ENCODE measurements at regions not wholly inside any gene's neighbourhood (a gene's known extent, or its start where the extent isn't known, plus 50 kb on each side); places are given as distances from the start of the nearest gene placed in this dataset.

DNA sequence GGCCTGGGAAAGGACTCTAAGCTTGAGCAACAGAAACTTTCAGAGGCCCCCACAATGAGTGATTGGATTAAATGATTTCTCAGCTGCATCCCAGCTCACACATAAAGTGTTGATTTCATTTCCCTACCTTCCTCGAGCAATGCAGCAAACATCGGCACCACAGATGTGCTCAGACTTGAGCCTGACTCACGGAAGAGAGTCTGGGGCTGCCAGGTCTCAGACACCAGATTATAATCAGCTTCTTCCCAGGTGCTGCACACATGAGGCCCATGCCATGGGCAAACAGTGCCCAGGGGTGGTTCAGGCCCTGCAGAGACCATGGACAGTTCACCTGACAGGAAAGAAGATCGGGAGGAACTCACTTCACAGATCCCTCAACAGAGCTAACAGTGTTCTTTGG is 226.6 kb upstream of the TENM4 start:
- TF ChIP-seq, protein P1, sequence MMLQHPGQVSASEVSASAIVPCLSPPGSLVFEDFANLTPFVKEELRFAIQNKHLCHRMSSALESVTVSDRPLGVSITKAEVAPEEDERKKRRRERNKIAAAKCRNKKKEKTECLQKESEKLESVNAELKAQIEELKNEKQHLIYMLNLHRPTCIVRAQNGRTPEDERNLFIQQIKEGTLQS (IDR thresholded peaks at IDR 0.05), result no peak
- TF ChIP-seq EGR1 (IDR thresholded peaks at IDR 0.05; ENCODE audit: low read depth in 2 of 2), result no peak
- TF ChIP-seq, protein P2, sequence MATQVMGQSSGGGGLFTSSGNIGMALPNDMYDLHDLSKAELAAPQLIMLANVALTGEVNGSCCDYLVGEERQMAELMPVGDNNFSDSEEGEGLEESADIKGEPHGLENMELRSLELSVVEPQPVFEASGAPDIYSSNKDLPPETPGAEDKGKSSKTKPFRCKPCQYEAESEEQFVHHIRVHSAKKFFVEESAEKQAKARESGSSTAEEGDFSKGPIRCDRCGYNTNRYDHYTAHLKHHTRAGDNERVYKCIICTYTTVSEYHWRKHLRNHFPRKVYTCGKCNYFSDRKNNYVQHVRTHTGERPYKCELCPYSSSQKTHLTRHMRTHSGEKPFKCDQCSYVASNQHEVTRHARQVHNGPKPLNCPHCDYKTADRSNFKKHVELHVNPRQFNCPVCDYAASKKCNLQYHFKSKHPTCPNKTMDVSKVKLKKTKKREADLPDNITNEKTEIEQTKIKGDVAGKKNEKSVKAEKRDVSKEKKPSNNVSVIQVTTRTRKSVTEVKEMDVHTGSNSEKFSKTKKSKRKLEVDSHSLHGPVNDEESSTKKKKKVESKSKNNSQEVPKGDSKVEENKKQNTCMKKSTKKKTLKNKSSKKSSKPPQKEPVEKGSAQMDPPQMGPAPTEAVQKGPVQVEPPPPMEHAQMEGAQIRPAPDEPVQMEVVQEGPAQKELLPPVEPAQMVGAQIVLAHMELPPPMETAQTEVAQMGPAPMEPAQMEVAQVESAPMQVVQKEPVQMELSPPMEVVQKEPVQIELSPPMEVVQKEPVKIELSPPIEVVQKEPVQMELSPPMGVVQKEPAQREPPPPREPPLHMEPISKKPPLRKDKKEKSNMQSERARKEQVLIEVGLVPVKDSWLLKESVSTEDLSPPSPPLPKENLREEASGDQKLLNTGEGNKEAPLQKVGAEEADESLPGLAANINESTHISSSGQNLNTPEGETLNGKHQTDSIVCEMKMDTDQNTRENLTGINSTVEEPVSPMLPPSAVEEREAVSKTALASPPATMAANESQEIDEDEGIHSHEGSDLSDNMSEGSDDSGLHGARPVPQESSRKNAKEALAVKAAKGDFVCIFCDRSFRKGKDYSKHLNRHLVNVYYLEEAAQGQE (IDR thresholded peaks at IDR 0.05), result no peak
- no peak for TF ChIP-seq TAF1 (conservative IDR thresholded peaks at IDR 0.05)

Measured in liver (tissue), 2 donors.